AG04449 (cell line): ENCODE measurements at regions not wholly inside any gene's neighbourhood (a gene's known extent, or its start where the extent isn't known, plus 50 kb on each side); places are given as distances from the start of the nearest gene placed in this dataset.

ENCODE experiments used
- CTCF ChIA-PET: fragments of 350-600 bp; formaldehyde crosslinking; extraction: SDS; loops from one replicate; lab custom pipeline; 2021; ENCODE audit warnings: antibody characterized with exemption; lab: Yijun Ruan, JAX
- POLR2A ChIA-PET: fragments of 400-600, 350-600 bp; formaldehyde crosslinking; extraction: SDS; loops from one replicate; lab custom pipeline; 2020; ENCODE audit warnings: antibody characterized with exemption, inconsistent platforms; lab: Yijun Ruan, JAX
- DNase-seq: peaks from one replicate; pipeline ENCODE4 v3.0.0-alpha.2; 2010; ENCODE audit warnings: low read depth, low spot score
- H3K4me3 ChIP-seq: 2 replicates; pipeline ENCODE4 v1.5.1; 2011; ENCODE audit warnings: low read depth, mild to moderate bottlenecking, control low read depth, low read length
- TF ChIP-seq, protein P1 (sequence below): IDR thresholded peaks from one replicate; pipeline ENCODE4 v1.5.1; 2011; ENCODE audit warnings: mild to moderate bottlenecking, moderate library complexity, low read length, control low read depth, inconsistent platforms; ENCODE audit not compliant: insufficient read depth; ENCODE audit errors: missing control alignments

DNA sequence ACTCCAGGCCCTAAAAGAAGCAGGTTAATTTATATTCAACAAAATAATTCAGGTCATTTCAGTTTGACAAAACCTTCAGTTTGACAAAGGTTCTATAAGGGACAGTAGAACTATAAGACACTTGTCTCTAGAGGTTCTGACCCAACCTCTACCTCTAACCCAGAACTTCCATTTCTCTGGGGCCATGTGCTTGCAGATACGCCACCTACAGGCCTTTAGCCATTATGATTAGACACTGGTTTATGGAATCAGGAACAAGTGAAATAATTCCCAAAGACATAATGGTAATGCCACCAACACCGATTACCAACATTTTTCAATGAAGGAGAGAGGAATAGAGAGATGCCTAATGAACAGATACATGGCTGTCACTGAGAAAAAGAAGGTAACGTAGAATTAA, 733.9 kb downstream of the PRELID2 start:
- POLR2A ChIA-PET = no interaction called here
- CTCF ChIA-PET = no interaction called here
- H3K4me3 ChIP-seq = no peak overlapping the region
- no peak for DNase-seq
- TF ChIP-seq, protein P1, sequence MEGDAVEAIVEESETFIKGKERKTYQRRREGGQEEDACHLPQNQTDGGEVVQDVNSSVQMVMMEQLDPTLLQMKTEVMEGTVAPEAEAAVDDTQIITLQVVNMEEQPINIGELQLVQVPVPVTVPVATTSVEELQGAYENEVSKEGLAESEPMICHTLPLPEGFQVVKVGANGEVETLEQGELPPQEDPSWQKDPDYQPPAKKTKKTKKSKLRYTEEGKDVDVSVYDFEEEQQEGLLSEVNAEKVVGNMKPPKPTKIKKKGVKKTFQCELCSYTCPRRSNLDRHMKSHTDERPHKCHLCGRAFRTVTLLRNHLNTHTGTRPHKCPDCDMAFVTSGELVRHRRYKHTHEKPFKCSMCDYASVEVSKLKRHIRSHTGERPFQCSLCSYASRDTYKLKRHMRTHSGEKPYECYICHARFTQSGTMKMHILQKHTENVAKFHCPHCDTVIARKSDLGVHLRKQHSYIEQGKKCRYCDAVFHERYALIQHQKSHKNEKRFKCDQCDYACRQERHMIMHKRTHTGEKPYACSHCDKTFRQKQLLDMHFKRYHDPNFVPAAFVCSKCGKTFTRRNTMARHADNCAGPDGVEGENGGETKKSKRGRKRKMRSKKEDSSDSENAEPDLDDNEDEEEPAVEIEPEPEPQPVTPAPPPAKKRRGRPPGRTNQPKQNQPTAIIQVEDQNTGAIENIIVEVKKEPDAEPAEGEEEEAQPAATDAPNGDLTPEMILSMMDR = no peak

DNA sequence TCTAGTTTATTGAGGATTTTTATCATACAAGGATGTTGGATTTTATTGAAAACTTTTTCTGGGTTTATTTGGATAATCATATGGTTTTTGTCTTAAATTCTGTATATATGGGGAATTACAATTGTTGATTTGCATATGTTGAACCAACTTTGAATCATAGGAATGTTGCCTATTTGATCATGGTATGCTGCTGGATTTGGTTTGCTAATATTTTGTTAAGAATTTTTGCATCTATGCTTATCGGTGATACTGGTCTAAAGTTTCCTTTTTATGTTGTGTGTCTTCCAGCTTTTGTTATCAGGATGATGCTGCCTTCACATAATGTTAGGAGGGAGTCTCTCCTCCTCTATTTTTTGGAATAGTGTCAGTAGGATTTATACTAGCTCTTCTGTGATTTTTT, 745.0 kb downstream of the PRELID2 start:
- DNase-seq = no peak
- TF ChIP-seq, protein P1 = no peak
- no peak overlapping the region for H3K4me3 ChIP-seq
- ChIA-PET CTCF (no interaction called here), POLR2A (no interaction called here)

DNA sequence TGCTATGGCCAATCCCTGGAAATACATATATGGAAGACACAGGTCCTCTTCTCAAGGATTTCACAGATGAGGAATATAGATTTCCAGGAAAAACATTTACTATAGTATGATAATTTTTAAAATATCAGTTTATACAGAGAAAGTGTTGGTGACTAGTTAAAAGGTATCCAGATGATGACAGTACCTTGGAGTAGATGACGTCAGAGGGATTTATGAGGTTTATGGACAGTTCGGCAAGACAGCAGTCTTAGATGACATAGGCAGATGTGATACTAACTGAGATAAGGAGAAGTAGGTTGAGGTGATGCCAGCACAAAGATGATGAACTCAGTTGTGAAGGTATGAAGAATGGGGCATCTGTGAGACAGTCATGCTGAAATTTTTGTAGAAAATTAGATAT, 750.3 kb downstream of the PRELID2 start:
- TF ChIP-seq, protein P1 = no peak
- no peak overlapping the region for H3K4me3 ChIP-seq
- no peak for DNase-seq
- ChIA-PET CTCF (no interaction called here), POLR2A (no interaction called here)

DNA sequence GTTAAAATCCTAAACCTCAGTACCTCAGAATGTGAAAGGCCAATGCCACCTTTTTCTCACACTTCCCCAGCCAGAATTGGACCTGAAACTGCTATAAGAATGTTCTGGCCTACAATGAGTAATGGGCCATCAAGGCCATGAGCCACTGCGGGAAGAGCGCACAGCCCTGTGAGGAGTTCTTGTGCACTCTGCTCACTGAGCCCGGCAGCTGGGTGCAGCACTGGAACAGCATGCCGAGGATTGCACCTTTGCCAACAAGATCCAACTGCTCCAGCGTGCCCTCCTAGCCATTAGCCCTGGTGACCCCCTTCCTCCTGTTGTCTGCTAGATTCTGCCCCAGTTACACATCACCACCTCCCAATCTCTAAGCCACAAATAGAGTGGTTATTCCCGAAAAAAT, 758.1 kb downstream of the PRELID2 start:
- ChIA-PET CTCF (no interaction called here), POLR2A (no interaction called here)
- no peak overlapping the region for H3K4me3 ChIP-seq
- DNase-seq = no peak
- TF ChIP-seq, protein P1 = no peak

DNA sequence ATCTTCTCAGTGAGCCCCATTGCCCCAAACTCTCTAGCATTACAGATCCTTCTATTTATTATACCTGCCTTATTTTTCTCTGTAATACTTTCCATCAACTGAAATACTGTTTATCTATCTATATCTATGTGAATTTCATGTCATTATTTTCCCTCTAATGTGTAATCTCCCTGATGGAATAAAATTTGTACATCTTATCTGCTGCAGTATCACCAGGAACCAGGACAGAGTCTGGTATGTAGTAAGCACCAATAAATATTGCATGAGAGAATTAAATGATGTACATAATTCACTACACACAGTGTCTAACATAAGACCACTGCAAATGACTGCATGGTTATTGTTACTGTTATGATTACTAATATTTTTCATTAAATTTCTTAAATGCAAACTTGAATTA, 759.1 kb downstream of the PRELID2 start:
- ChIA-PET POLR2A (no interaction called here), CTCF (no interaction called here)
- TF ChIP-seq, protein P1 = no peak
- no peak for DNase-seq
- no peak overlapping the region for H3K4me3 ChIP-seq

DNA sequence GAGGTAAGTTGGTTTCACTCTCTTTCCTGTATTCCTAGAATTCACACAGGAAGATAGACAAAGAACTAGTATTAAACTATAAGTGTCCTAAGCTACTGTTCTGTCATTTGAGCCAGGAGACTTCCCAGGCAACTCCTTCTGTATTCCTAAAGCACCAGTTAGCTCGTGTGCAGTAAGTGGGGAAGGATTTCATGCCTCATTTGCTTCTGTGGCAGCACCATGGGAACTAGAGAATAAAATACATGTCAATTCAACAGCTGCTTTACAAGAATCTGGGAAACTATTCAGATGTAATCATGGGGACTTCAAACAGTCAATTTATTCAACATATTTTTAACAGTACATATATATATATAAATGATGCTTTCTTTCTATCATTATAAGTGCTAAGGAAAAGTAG, 762.3 kb downstream of the PRELID2 start:
- ChIA-PET POLR2A (no interaction called here), CTCF (interaction anchor here (1.8 kb wide), 1 partner anchor 12 kb away, joined by 4 read pairs; no protein-coding TSS in a partner anchor)
- DNase-seq = no peak

More for the DNA sequence above, 762.3 kb downstream of the PRELID2 start:
- TF ChIP-seq, protein P1 = no peak
- H3K4me3 ChIP-seq = no peak overlapping the region
